Stimulated activated CD8-positive, alpha-beta memory T cell treated with anti-CD3 and anti-CD28 coated beads, Interleukin-4, amount 100 ng/mL, for 48 hours (primary cell): ENCODE measurements at regions not wholly inside any gene's neighbourhood (a gene's known extent, or its start where the extent isn't known, plus 50 kb on each side); places are given as distances from the start of the nearest gene placed in this dataset.

Experiments used
- DNase-seq: peaks from one replicate; pipeline ENCODE4 v3.0.0-alpha.2; 2020

DNA sequence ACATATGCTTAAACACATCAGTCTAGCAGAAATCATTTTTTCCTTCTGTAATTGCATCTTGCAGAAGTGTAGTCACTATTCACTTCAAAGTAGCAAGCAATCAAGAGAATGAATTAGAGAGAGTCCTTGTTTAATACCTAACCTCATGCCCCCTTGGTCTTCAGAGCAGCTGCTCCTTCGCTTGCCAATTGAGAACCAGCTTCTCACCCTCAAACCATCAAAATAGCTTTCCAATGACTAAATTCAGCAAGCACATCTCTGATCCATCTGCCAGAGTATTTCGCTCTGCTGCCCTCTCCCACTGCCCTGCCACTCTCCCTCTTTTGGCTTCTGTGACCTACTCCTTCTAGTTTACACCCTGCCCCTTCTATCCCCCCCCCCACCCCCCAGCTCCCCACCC is 120.7 kb upstream of the AGAP1 start:
- no peak for DNase-seq

DNA sequence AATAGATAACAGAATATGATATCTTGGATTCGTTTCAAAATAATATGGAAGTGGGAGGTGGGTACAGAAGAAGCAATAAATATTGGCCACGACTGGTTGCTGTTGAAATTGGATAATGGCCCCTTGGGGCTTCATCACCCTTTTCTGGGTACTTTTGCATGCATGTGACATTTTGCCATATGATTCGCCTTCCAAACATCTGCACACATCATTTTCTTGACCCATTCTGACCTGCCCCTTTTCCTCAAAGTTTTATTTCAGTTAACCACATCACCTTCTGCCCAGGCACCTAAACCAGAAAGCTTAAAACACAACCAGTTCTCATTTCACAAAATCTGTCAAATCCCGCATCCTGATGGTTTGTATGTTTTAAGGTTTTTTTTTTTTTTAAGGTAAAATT is 116.7 kb upstream of the AGAP1 start:
- no peak for DNase-seq

DNA sequence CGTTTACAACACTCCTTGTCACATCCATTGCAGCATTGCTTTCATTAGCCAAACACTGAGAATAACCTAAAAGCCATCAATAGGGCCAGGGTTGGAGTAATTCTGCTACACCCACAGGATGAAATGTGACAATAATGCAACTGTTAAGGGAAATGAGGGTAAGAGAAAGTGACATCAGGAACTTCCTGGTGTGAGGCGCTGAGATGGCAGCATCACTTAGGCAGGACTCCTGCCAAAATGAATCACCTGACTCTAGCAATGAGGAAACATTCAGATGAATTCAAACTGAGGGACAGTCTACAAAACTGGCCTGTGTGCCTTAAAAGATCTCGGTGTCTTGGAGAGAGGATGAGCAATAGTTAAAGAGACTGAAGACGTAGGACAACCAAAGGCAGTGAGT is 115.6 kb upstream of the AGAP1 start:
- no peak for DNase-seq

DNA sequence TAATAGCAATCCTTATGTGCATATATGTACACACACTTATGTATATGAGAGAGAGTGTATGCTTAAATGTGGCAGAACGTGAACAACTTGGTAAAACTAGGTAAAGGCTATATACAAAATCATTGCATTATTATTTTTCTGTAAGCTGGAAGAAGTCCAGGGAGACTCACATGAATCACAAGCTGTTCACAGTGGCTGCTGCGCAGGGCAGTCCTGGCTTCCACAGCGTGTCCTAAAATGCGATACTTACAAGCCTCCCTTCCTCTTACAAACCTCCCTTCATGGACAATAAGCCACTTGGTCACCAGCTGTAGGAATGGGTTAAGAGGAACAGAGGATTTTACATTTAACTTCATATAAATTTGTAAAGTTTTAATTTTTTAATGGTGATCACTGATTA is 114.9 kb upstream of the AGAP1 start:
- no peak for DNase-seq

DNA sequence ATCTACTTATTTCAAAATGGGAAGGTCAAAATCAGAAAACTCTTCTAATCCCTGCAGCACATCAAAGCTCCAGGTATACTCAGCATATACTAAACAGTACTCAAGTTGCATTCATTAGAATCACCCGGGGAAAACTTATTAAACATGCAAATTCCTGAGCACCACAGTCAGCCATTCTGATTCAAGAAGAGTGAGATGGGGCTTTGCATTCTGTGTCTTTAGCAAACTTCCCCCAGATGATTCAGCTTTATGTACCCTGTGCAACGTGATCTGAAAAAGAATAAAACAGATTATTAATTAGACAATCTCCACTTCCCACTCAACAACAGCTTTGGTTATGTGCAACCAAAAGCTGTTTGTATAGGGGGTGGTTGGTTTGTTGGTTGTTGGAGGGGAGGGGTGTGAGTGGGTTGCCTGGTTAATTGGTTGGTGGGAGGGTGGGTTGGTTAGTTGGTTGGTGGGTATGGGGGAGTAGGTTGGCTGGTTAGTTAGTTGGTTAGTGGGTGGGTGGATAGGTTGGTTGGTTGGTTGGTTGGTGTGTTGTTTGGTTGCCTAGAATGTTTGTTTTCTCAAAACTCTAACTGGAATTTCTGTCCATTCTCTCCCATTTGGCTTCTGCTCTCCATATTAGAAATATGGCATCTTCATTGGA is 112.5 kb upstream of the AGAP1 start:
- DNase-seq: no peak

DNA sequence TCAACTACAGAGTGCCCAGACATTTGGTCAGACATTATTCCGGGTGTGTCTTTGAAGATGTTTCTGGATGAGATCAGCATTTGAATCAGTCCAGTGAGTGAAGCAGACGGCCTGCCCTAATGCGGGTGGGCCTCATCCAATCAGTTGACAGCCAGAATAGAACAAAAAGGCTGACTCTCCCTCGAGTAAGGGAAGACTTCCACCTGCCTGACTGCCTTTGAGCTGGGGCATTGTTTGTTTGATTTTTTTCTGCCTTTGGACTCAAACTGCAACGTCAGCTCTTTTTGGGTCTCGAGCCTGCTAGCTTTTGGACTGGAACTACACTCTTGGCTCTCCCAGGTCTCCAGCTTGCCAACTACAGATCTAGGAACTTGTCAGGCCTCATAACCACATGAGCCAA is 111.7 kb upstream of the AGAP1 start:
- no peak for DNase-seq

DNA sequence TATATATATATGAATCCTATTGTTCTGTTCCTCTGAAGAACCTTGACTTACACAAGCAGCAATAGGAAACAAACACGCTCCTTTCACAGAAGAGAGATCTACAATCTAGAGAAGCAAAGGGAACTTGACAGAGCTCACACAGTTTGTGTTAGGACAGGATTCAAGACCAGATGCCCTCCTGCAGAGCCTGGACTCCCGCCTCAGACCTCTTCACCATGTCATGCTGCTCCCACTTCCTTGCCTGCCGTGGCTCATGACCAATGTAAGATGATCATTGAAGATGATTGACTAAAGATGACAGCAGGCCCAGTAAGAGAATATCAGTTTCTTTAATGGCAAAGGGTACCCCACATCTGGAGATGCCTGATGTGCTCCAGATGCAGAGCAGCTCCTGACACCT is 111.2 kb upstream of the AGAP1 start:
- no peak for DNase-seq

DNA sequence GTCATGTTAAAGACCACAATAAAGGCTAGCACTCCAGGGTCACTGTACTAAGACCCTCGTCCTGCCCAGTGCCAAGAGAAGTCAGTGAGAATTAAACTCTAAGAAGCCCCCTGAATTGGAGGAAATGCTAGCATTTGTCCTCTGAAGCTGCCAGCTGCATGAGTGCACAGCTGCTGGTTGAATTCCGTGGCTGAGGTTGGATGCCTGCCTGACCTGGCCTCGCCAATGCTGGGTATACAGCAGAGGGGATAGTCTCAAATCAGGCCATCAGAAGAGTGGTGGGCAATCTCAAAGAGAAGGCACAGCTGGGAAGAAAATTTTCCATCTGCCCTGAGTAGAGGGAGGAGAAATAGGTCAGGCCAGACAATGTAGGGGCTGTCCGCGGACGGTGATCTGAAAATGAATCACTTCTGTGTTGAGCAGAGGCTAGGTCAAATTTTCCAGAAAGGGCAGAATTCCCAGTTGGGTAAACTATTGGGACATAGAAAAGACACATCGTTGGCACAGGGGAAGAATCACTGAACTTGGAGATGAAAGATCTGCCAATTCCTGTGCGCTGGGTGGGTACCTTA is 110.5 kb upstream of the AGAP1 start:
- DNase-seq: no peak

DNA sequence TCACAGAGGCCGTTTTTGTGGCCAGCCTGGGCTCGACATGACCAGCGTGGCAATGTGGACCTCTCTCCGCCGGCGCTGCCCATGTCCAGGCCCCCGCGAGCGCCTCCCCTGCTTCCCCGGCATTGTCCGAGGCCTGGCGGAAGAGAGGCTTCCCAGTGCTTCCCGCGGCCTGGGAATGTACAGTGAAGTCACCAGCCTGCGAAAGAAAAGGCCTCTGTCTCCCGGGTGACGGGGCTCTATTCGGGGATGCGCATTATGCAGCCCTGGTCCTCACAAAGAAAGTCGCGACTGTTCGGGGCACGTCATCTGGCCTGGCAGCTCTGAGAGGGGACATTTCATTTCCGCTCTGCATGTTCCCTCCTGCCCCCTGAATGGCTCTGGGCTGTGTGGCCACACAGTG is 109.2 kb upstream of the AGAP1 start:
- no peak for DNase-seq

DNA sequence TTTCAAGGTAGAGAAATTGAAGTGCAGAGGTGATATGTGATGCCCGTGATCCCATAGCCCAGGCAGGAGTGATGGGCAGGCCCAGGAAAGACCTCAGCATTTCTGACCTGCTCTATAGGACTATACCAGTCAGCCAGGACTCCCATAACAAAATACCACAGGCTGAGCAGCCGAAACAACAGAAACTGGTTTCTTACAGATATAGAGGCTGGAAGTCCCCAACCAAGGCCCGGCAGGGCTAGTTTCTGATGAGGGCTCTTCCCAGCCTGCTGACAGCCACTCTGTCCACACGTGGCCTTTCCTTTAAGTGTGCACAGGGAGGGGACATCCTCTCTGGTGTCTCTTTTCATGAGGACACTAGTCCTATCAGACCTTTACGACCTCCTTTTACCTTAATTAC is 104.2 kb upstream of the AGAP1 start:
- DNase-seq: no peak

DNA sequence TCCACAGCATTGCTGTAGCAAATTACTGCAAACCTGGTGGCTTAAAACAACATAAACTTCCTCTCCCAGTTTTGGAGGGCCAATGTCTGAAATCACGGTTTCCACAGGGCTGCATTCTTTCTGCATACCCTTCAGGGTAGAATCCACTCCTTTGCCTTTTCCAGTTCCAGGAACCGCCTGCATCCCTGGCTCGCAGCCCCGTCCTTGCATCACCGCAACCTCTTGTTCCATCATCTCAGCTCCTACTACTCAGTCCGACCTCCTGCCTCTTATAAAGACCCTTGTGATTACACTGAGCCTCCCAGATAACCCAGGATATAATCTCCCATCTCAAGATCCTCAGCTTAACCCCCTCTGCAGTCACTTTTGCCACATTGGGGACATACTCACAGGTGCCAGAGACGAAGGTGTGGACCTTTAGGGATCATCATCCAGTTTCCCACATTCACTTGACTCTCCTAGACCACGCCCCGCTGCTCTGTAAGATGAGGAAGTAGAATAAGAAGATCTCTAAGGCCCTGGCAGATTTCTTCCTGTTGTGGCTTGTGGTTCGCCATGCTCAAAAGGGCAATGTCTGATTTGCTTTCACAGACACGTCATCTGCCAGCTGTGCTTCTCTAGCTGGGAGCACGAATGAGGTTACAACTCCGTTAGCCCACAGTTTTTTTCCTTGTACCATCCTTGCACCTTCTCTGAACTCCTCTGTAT is 103.6 kb upstream of the AGAP1 start:
- peak; percentile 53 for DNase-seq

DNA sequence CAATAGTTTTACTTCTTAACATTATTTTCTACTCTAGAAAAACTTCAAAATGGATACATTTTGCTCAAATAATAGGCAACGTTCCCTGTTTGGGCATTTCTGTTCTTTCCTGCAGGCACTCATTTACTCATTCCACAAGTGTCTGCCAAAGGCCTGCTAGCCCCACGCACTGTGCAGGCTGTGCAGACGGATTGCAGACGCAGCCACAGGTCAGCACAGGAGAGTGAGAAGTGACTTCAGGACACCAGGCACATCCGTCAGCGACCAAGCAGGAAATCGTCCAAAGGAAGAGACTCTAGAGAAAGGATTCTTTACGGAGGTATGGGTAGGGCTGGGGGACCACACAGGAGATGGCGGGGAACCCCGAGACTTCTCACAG is 103.0 kb upstream of the AGAP1 start:
- no peak for DNase-seq

DNA sequence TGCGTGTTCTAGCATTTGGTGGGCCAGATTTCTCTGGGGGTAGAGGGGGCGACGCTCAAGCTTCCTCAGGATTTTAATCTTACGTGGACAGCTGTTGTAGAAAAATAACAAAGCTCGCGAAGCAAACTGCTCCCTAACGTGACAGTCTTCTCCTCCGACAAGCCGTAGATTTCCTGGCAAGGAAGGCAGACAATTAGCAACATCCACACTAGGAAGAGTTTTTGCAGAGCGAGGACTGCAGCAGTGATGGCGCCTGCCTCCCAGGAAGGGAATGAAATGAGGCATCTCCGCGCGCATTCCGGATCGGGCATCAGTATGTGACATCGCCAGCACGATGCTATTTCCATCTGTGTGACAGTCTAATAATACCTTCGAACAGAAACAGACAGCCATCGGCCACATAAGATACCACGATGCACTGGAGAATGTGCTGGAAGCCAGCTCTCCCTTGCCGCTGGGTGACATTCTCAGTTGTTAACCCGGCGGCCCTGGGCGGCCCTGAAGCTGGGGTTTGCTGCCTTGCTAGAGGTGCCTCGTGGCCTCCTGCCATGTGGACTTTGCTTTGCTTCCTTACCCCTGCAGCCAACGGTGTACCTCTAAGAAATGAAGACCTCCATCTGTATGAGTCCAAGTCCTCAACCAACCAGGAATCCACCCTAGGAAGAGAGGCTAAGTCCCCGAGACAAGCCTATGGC is 101.8 kb upstream of the AGAP1 start:
- no peak for DNase-seq

DNA sequence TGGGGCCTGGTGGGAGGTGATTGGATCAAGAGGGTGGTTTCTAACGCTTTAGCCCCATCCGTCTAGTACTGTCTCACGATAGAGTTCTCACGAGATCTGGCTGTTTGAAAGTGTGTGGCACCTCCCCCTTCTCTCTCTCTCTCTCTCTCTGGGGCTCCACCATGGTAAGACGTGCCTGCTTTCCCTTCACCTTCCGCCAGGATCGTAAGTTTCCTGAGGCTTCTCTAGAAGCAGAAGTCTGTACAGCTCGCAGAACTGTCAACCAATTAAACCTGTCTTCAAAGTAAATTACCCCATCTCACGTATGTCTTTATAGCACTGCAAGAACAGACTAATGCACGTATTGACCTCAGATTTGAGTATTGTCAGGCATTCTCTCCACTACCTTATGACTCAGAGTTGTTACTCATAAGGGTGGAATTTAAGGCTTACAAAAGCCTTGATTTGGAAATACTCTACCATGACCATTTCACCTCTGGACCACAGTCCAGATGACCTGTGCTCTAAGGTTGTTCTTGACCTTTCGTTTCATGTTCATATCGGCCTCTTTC is 99.5 kb upstream of the AGAP1 start:
- no peak for DNase-seq

DNA sequence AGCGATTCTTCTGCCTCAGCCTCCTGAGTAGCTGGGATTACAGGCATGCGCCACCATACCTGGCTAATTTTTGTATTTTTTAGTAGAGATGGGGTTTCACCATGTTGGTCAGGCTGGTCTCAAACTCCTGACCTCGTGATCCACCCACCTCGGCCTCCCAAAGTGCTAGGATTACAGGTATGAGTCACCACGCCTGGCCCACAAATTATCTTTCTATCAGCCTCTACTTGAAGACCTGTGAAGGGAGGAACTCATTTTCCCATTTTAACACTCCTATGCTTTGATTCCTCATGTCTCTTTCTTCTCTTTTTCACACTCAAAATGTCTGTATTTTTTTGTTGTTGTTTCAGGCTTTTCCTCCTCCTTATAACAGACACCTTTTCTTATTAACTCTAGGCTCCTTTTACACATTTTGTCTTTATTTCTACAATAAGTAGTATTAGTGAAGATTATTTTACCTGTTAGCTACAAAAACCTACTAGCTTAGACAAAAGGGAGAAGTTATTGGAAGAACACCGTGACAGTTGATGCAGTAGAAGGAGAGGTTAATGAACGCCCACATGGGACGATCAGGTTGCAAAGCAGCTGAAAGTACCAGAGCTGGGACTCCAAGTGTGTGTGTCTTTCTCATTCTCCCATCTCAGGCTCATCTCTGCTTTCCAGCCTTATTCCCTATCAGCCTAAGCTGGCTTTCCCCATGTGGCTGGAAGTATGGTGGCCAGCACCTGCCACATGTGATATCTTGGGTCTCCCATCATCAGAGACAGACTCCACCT is 97.6 kb upstream of the AGAP1 start:
- no peak for DNase-seq

DNA sequence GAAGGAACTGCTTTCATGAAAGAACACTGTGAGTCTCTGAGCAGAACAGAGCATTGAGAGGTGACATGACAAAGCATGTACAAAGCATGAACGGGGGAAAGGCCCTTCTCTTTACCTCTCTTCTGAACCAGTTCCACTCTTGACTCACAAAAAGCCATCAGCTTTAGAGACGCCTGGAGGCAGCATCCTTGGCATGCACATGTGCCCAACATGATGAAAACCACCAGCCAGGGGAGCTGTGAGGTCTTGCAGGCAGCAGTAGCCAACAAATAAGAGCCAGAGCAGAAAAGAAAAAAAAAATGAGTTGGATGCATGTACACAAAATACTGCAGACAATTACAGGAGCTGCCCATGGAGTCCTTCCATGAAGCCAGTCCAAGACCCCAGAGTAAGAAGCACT is 95.5 kb upstream of the AGAP1 start:
- no peak for DNase-seq

DNA sequence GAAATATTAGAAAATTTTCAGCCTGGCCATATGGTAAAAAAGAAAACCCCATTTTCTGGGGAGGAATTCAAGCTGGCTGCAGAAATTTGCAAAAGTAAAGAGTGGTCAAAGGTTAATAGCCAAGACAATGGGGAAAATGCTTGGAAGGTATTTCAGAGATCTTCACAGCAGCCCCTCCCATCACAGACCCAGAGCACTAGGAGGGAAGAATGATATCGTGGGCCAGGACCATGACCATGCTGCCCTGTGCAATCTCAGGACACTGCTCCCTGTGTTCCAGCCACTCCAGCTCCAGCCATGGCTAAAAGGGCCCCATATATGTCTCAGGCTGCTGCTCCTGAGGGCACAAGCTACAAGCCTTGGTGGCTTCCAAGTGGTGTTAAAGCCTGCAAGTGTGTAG is 93.9 kb upstream of the AGAP1 start:
- no peak for DNase-seq

DNA sequence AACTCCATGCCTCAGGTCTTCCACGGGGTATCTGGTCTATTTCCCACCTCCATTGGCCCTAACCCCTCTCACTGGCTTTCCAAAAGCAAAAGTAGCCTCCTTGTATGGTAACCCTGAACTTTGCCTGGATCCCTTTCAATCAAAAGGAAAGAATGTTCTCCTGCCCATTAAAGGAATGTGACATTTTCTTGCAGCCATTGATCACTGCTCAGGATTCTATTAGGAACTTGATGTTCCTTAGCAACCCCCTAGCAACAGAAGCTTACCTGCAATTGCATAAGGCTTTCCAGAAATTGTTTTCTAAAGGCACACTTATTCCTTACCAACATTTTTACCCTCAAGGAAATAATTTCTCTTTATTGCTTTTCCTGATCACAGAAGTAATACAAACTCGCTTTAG is 91.4 kb upstream of the AGAP1 start:
- DNase-seq: no peak

DNA sequence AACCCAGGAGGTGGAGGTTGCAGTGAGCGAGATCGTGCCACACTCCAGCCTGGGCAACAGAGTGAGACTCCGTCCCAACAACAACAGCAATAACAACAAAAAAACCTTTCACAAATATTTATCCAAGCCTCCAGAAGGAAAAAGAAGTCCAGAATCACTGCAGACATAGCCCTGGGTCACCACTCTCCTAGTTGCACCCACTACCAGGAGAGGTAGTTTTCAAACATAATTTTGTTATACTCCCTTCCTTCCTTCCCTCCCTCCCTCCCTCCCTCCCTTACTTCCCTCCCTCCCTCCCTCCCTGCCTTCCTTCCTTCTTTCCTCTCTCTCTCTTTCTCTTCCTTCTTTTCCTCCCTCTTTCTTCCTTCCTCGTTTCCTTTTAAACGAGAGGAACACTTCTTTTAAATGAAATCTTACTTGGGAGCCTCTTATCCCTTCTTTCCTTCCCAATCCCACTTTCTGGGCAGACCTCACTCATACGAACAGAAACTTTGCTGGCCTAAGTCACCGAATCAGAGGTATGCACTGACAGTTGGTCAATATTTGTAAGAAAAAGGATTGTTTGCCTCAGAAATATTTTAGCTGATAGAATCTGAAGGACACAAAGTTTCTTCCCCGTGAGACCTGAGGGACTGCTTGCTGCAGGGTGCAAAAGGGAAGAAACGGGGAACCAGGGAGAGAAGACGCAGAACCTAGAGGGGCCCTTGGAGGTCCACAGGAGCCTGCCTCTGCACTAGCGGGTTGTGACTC is 88.1 kb upstream of the AGAP1 start:
- DNase-seq: no peak

DNA sequence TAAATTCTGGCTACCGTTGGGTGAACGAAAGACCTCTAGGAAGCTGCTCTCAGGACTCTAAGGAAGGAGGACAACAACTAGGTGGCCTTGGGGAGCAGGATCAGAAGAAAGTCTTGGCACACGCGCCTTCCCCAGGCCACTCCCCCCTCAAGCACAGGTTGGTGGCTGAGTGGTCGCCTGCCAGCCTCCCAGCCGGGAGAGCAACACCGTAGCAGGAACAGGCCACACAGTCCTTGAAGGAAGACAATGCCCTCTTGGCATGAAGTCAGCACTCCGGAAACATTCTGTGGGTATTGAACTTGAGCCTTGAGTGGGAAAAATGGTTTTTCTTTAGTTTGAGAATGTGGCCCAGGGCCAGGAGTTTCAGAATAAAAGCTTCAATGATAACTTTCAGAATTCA is 87.4 kb upstream of the AGAP1 start:
- no peak for DNase-seq

DNA sequence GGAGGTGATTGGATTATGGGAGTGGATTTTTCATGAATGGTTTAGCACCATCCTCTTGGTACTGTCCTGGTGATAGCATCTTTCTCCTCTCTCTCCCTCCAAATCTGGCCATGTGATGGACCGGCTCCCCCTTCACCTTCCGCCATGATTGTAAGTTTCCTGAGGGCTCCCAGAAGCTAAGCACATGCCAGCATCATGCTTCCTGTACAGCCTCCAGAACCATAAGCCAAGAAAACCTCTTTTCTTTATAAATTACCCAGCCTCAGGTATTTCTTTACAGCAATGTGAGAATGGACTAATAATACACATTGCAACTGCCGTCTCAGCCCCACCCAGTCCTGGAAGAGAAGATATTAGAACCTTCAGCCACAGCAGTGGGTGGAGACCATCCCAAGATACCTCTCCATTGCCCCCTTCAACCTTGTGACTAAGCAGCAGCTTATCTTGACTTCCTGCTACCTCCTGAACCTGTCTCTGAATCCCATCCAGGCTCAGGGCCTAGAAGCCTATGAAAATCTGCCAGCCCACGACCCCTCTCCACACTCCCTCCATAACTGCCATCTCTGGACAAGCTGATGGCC is 81.8 kb upstream of the AGAP1 start:
- DNase-seq: no peak

DNA sequence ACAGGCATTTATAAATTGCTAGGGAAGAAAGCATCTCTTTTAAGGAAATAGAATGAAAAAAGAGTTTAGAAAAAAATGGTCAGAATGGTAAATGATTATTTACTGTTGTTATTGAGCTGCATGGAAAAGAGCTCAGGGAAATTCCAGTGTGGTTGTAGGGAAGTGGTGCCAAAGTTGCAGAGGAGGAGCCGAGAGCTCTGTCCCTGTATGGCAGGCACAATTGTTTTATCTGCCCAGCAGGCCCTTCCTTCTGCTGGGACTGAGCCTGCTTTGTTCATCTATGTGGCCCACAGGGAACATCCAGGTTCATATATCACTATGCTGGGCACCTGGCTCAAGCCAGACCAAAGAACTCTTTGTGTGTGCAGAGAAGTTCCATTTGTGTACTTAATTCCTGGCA is 80.8 kb upstream of the AGAP1 start:
- no peak for DNase-seq
